Mucosa of stomach (tissue), 1 donor: ENCODE measurements at regions not wholly inside any gene's neighbourhood (a gene's known extent, or its start where the extent isn't known, plus 50 kb on each side); places are given as distances from the start of the nearest gene placed in this dataset.
"Not testable (repeated sequence)": the region's sequence is repeated elsewhere in the genome, so short reads cannot be mapped to it uniquely, and the experiment has no call there.

Experiments
- H3K27me3 ChIP-seq: one replicate; pipeline ENCODE4 v1.7.0; 2013; ENCODE audit warnings: mild to moderate bottlenecking, low read length; ENCODE audit not compliant: control insufficient read depth, insufficient read depth
- H3K36me3 ChIP-seq: one replicate; pipeline ENCODE4 v1.7.0; 2013; ENCODE audit warnings: low read length; ENCODE audit not compliant: control insufficient read depth, insufficient read depth
- H3K4me1 ChIP-seq: one replicate; pipeline ENCODE4 v1.7.0; 2013; ENCODE audit warnings: mild to moderate bottlenecking, low read length; ENCODE audit not compliant: control insufficient read depth, insufficient read depth
- H3K4me3 ChIP-seq: one replicate; pipeline ENCODE4 v1.7.0; 2013; ENCODE audit warnings: low read length
- H3K9ac ChIP-seq: one replicate; pipeline ENCODE4 v1.7.0; 2013; ENCODE audit warnings: mild to moderate bottlenecking, low read length, moderate library complexity
- H3K9me3 ChIP-seq: one replicate; pipeline ENCODE4 v1.7.0; 2013; ENCODE audit warnings: mild to moderate bottlenecking, low read length, moderate library complexity; ENCODE audit not compliant: control insufficient read depth
- donor health status: Pancreatic carcinoma.

DNA sequence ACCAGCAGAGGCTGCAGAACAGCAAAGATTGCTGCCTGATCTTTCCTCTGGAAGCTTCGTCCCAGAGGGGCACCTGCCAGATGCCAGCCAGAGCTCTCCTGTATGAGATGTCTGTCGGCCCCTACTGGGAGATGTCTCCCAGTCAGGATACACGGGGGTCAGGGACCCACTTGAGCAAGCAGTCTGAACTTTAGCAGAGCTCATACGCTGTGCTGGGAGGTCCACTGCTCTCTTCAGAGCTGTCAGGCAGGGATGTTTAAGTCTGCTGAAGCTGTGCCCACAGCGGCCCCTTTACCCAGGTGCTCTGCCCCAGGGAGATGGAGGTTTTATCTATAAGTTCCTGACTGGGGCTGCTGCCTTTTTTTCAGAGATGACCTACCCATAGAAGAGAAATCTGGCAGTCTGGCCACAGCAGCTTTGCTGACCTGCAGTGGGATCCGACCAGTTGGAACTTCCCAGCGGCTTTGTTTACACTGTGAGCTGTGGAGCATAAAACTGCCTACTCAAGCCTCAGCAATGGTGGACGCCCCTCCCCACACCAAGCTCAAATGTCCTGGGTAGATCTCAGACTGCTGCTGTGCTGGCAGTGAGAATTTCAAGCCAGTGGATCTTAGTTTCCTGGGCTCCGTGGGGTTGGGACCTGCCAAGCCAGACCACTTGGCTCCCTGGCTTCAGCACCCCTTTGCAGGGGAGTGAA is 613.9 kb downstream of the HTR1B start:
- not testable (repeated sequence) for H3K36me3 ChIP-seq, H3K4me3 ChIP-seq, H3K27me3 ChIP-seq, H3K9me3 ChIP-seq, H3K9ac ChIP-seq, H3K4me1 ChIP-seq

DNA sequence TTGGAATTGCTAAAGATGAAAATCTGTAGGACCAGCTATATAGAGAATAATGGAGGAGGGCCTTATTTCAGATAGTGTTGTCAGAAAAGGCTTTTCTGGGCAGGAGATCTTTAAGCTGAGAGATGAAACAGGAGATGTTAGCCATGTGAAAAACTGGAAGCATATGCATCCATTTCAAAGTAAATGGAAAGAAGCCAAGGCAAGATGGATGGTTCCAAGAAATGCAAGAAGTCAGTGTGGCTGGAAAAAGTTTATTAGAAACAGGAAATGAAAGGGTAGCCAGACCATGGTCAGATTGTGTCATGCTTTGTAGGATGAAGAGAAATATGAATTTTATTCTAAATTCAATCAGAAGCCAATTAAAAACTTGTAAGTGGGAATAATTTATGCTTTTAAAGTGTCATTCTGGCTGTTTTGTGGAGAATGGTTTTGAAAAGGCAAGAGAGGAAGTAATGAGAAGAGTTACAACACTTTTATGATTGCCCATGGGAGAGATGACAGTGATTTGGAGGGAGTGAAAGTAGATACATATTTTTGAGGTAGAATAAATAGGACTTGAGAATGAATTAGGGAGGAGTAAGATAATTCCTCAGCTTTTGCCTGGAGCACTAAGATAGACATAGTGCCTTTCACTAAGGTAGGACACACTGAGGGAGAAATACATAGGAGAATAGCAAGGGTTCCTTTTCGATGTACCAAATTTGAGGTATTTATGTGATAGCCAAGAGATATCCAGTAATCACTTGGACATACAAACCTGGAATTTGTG is 620.1 kb downstream of the HTR1B start:
- no peaks in the 10 kb centered on the region for H3K36me3 ChIP-seq
- H3K27me3 ChIP-seq = no peaks in the 10 kb centered on the region
- H3K4me3 ChIP-seq = no peak overlapping the region
- no peaks in the 10 kb centered on the region for H3K9me3 ChIP-seq
- no peak overlapping the region for H3K9ac ChIP-seq
- H3K4me1 ChIP-seq = no peaks in the 10 kb centered on the region

DNA sequence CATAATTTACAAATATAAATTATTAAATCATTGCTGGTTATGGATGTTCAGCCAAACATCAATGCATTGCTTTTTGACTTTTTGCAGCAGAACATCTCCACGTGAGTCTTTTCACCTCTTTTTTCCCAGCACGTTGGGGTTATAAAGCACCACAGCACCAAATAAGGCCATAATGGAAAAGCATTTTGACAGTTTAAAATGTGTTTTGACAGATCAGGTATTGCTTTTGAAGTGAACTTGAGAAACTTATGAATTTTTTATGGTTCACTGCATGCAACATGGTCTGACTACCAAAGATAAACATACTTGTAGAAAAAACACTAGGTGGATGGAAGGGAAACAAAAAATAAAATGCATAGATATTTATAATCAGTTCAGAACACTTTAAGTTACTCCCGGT is 622.4 kb downstream of the HTR1B start:
- Histone ChIP-seq H3K9ac (no peak overlapping the region), H3K36me3 (no peaks in the 10 kb centered on the region), H3K27me3 (no peaks in the 10 kb centered on the region), H3K4me1 (no peaks in the 10 kb centered on the region), H3K4me3 (no peak overlapping the region), H3K9me3 (no peaks in the 10 kb centered on the region)

DNA sequence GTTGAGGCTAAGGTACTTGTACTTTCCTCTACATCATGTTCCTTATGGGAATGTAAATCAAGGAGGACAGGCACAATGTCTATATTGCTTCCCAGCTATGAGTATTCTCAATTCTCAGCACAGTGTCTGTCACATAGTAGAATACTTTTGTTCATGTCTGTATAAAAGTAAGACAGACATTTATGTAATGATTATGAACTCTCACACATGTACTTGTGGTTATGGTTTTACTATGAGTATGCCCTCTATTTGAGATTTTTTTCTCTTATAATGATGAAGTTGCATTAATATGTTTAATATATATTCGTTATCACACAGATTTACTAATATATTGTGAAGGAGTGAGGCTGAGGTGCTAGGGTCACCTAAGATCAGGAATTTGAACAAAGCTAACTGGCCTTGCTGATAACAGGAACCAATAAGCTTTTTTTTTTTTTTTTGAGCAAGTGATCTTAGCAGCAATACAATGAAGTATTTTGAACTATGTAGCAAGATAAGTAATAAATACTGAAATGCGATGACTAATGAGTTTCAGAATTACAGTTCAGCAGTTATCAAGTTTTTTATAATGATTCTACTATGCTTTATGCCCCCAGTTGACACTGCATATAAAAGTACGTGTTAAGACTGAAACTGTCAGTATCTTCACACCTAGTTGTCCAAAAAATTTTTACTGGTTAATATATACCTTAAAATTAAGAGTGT is 623.1 kb downstream of the HTR1B start:
- Histone ChIP-seq H3K9me3 (no peaks in the 10 kb centered on the region), H3K4me3 (no peak overlapping the region), H3K4me1 (no peaks in the 10 kb centered on the region), H3K36me3 (no peaks in the 10 kb centered on the region), H3K27me3 (no peaks in the 10 kb centered on the region), H3K9ac (no peak overlapping the region)

DNA sequence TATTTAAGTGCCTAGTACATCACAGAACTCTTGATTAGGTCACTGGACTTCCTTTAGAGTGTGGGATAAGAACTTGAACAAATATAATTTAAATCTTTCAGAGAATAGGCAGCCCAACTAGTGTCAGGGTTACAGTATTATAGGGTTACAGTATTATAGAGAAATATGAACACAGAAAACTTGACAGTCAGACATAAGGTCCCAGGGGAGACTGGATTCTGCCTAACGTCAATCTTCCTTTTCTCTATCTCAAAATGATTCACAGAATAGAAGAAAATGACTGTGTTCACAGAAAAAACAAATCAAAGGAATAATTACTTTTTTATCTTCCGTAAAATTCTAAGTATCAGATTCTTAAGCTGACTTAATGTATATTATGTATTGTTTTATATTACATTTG is 623.8 kb downstream of the HTR1B start:
- Histone ChIP-seq H3K9ac (no peak overlapping the region), H3K4me3 (no peak overlapping the region), H3K27me3 (no peaks in the 10 kb centered on the region), H3K9me3 (no peaks in the 10 kb centered on the region), H3K4me1 (no peaks in the 10 kb centered on the region), H3K36me3 (no peaks in the 10 kb centered on the region)

DNA sequence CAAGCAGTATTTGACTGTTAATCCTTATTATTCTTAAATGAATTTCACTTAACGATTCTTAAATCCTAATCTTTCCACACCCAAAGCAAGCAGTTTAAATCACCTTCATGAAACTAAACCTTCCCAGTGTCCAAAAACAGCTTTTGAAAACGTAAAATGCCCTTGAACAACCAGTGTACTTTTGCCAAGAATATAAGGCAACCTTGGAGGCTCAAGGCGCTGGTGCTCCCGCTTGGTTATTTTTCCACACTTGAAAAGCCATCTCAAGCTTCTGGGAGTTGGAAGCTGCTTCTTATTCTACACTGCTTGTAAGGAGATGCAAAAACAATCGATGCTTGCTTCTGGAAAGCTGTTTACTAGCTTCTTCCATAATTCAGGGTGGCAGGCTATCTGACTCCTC is 625.7 kb downstream of the HTR1B start:
- H3K4me1 ChIP-seq = no peaks in the 10 kb centered on the region
- H3K9me3 ChIP-seq = no peaks in the 10 kb centered on the region
- no peak overlapping the region for H3K4me3 ChIP-seq

DNA sequence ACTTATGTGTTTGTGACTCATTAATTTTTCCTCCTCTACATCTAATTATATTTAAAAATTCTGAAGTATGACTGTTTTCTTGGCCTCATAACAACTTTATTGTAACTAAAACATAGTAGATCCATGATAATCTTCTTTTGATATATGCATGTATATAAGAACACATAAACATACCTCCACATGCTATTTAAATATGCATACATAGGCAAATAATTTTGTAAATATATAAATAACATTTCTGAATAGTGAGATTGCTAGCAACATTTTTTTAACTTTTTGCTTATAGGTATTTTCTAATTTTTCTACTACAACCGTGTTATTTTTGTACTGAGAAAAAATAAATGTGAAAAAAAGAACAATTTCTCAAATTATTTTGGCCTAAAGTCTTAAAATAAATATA is 627.6 kb downstream of the HTR1B start:
- Histone ChIP-seq H3K36me3 (no peaks in the 10 kb centered on the region), H3K4me3 (no peak overlapping the region)

More for the DNA sequence above, 625.7 kb downstream of the HTR1B start:
- H3K27me3 ChIP-seq = no peaks in the 10 kb centered on the region
- H3K36me3 ChIP-seq = no peaks in the 10 kb centered on the region
- H3K9ac ChIP-seq = no peak overlapping the region

DNA sequence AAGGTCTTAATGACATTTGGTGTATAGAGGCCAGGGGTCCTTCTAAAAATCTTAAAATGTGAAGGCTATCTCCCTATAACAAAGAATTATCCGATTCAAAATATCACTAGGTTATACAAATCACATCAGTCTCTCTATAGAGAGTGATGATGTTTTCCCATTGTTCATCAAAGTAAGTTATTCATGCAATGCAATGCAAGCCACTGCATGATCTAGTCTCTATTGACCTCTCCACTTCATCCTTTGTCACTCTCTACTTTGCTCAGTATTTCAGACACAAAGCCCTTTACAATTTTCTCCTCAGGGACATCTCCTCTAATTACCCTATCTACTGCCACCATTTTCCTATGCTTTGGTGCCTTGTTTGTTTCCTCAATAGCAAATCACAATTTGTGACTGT is 628.0 kb downstream of the HTR1B start:
- Histone ChIP-seq H3K4me3 (no peak overlapping the region), H3K9me3 (no peaks in the 10 kb centered on the region), H3K27me3 (no peaks in the 10 kb centered on the region), H3K9ac (no peak overlapping the region), H3K36me3 (no peaks in the 10 kb centered on the region), H3K4me1 (no peaks in the 10 kb centered on the region)

More for the DNA sequence above, 627.6 kb downstream of the HTR1B start:
- H3K4me1 ChIP-seq = no peaks in the 10 kb centered on the region
- no peaks in the 10 kb centered on the region for H3K27me3 ChIP-seq
- H3K9ac ChIP-seq = no peak overlapping the region
- no peaks in the 10 kb centered on the region for H3K9me3 ChIP-seq

DNA sequence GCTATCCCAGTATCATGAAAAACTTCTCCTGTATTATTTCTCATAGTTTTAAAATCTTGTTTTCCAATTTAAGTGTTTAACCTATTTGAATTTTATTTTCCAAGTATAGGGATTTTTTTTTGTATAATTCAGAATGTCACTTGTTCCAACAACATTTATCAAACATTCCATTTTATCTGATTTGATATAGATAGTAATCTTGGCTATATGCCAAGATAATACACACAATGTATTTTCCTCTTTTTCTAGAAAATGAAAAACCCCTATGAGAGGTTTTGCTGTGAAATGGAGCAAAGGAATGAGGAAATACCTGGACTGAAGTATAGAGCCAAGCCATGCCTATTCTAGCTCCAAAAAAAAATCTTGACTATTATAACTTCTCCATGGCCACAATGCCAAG is 628.9 kb downstream of the HTR1B start:
- Histone ChIP-seq H3K36me3 (no peaks in the 10 kb centered on the region), H3K9ac (no peak overlapping the region), H3K9me3 (no peaks in the 10 kb centered on the region), H3K4me3 (no peak overlapping the region), H3K4me1 (no peaks in the 10 kb centered on the region), H3K27me3 (no peaks in the 10 kb centered on the region)

DNA sequence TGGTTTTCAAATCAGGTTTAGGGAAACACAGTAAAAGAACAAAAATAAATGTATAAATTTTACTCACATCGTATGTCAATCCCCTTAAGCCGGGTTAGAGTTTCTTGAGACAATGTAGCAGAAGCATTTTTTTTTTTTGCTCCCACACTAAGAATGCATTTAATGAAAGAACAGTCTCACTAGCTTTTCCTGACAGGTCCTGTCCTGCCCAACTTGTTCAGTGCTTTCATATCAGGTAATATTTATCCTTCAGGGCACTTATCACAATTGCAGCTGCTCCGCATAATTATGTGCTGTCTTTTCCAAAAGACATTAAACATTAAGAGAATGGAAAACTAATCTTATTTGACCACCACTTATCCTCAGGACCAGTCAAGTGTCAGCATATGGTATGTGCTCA is 632.0 kb downstream of the HTR1B start:
- Histone ChIP-seq H3K36me3 (no peaks in the 10 kb centered on the region), H3K4me1 (no peaks in the 10 kb centered on the region), H3K4me3 (no peak overlapping the region), H3K9ac (no peak overlapping the region), H3K9me3 (no peaks in the 10 kb centered on the region), H3K27me3 (no peaks in the 10 kb centered on the region)

DNA sequence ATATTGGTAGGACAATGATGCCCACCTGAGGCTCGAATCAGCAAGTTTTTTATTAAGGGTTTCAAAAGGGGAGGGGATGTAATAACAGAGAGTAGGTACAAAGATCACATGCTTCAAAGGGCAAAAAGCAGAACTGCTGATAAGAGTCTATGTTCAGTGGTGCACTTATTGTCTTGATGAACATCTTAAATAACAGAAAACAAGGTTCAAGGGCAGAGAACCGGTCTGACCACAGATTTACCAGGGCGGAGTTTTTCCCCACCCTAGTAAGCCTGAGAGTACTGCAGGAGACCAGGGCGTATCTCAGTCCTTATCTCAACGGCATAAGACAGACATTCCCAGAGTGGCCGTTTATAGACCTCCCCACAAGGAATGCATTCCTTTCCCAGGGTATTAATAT is 639.7 kb downstream of the HTR1B start:
- not testable (repeated sequence) for H3K9me3 ChIP-seq, H3K27me3 ChIP-seq, H3K9ac ChIP-seq, H3K36me3 ChIP-seq, H3K4me3 ChIP-seq, H3K4me1 ChIP-seq

DNA sequence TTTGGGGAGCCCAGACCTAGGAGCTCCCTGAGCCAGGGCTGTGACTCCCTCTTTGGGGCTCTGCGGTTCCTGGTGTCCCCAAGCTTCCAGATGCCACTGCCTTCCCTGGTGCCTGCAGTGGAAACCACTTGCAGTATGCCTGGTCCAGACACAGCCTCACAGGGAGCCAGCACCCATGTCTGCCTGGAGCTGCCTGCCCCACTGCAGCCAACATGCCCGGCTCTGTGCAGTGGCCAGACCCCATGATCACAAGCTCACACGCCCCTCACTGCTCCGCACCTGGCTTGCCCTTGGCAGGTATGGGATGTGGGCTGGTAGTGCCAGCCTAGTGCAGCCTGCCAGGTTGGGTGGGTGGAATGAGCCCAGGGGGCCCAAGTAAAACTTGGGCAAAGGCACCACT is 644.8 kb downstream of the HTR1B start:
- Histone ChIP-seq H3K9ac (no peak overlapping the region), H3K4me1 (no peaks in the 10 kb centered on the region), H3K27me3 (no peaks in the 10 kb centered on the region), H3K9me3 (no peaks in the 10 kb centered on the region), H3K4me3 (no peak overlapping the region), H3K36me3 (no peaks in the 10 kb centered on the region)
